ENCODE measurements at regions not wholly inside any gene's neighbourhood (a gene's known extent, or its start where the extent isn't known, plus 50 kb on each side); places are given as distances from the start of the nearest gene placed in this dataset.

DNA sequence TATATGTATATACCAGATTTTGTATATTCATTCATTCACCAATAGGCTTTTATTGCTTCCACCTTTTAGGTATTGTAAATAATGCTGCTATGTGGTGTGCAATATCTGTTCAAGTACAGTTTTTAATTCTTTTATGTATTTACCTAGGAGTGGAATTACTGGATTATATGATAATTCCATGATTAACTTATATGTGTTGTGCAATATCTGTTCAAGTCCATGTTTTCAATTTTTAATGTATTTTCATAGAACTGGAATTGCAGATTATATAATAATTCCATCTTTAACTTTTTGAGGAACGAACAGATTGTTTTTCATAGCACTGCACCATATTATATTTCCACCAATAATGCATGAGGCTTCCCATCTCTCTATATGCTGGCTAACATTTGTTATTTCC lies 50.6 kb upstream of the L3MBTL4 start:
- DNase-seq (ENCODE audit: low read depth), result no peak
- TF ChIP-seq, protein P1, sequence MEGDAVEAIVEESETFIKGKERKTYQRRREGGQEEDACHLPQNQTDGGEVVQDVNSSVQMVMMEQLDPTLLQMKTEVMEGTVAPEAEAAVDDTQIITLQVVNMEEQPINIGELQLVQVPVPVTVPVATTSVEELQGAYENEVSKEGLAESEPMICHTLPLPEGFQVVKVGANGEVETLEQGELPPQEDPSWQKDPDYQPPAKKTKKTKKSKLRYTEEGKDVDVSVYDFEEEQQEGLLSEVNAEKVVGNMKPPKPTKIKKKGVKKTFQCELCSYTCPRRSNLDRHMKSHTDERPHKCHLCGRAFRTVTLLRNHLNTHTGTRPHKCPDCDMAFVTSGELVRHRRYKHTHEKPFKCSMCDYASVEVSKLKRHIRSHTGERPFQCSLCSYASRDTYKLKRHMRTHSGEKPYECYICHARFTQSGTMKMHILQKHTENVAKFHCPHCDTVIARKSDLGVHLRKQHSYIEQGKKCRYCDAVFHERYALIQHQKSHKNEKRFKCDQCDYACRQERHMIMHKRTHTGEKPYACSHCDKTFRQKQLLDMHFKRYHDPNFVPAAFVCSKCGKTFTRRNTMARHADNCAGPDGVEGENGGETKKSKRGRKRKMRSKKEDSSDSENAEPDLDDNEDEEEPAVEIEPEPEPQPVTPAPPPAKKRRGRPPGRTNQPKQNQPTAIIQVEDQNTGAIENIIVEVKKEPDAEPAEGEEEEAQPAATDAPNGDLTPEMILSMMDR (IDR thresholded peaks at IDR 0.05; ENCODE audit: low read depth, low read length, missing control alignments), result no peak

DNA sequence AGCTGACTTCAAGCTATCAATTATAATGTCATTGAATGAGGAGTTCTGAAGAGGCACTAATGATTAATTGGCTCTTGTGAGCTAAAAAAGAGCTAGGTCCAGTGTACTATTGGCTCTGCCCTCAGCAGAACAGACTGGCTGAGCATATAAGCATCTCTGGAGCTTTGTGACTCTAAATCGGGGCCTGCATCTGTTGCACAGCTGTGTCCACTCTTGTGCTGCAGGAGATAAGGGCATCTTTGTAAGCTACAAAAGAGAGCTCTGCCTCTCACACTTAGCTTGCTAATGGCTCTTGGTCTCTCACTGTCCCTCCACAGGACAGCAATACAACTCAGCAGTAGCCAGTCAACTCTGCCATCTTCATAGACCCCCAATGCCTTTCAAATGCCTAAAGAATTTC lies 61.5 kb upstream of the L3MBTL4 start:
- TF ChIP-seq, protein P1 (IDR thresholded peaks at IDR 0.05; ENCODE audit: low read depth, low read length, missing control alignments), result no peak
- no peak for DNase-seq (ENCODE audit: low read depth)
- no peak overlapping the region for H3K4me3 ChIP-seq (ENCODE audit: low read depth, low read length)

More for the DNA sequence above, 50.6 kb upstream of the L3MBTL4 start:
- no peak overlapping the region for H3K4me3 ChIP-seq (ENCODE audit: low read depth, low read length)

DNA sequence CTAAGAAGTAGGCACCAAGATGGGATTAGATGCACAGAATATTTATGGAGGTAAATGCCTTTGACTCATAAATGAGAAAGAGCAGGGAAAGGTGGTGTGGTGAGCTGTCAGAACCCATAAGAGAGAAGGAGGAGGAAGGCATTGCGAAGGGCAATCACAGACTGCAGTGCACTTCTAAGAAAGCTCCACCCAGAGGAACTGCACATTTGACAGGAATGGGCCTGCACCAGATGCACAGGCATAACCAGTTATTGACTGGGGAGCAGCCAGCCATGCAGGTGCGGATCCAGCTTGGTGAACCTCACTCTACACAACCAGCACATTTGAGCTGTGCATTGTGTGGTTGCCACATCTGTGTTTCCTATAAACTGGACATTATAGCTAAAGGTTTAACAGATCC lies 62.2 kb upstream of the L3MBTL4 start:
- TF ChIP-seq, protein P1 (IDR thresholded peaks at IDR 0.05; ENCODE audit: low read depth, low read length, missing control alignments), result no peak
- no peak for DNase-seq (ENCODE audit: low read depth)
- no peak overlapping the region for H3K4me3 ChIP-seq (ENCODE audit: low read depth, low read length)

DNA sequence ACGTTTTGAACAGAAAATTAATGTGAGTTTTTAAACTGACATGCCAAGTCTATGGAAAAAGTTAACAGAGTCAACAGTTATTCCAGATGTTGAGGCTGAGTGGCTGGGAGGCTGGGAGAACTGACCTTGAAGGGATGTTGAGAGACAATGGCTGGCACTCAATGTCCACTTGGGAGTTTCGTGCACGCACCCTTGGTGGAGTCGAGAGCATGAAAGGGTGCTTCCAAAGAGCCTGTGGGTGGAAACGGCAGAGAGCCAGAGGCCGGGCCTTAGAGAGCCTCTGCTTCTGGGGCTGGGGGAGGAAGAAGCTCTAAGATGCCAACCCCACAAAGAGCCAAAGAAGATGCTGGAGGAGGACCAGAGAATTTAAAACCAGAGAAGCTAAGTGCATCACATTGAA lies 63.4 kb upstream of the L3MBTL4 start:
- DNase-seq (ENCODE audit: low read depth), result no peak

DNA sequence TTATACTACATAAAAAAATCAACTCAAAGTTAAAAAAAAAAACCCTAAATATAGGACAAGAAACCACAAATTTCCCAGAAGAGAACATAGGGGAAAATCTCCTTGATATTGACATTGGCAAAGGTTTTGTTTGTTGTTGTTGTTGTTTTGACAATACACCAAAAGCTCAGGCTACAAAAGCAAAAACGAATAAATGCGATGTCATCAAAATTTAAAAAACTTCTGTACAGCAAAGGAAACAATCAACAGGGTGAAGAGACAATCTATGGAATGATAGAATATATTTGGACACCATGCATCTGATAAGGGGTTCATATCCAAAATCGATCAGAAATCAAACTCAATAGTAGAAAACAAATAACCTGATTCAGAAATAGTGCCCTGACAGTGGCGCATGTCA lies 65.0 kb upstream of the L3MBTL4 start:
- H3K4me3 ChIP-seq (ENCODE audit: low read depth, low read length), result no peak overlapping the region
- no peak for DNase-seq (ENCODE audit: low read depth)
- TF ChIP-seq, protein P1 (IDR thresholded peaks at IDR 0.05; ENCODE audit: low read depth, low read length, missing control alignments), result no peak

More for the DNA sequence above, 63.4 kb upstream of the L3MBTL4 start:
- TF ChIP-seq, protein P1 (IDR thresholded peaks at IDR 0.05; ENCODE audit: low read depth, low read length, missing control alignments), result no peak
- H3K4me3 ChIP-seq (ENCODE audit: low read depth, low read length), result no peak overlapping the region

DNA sequence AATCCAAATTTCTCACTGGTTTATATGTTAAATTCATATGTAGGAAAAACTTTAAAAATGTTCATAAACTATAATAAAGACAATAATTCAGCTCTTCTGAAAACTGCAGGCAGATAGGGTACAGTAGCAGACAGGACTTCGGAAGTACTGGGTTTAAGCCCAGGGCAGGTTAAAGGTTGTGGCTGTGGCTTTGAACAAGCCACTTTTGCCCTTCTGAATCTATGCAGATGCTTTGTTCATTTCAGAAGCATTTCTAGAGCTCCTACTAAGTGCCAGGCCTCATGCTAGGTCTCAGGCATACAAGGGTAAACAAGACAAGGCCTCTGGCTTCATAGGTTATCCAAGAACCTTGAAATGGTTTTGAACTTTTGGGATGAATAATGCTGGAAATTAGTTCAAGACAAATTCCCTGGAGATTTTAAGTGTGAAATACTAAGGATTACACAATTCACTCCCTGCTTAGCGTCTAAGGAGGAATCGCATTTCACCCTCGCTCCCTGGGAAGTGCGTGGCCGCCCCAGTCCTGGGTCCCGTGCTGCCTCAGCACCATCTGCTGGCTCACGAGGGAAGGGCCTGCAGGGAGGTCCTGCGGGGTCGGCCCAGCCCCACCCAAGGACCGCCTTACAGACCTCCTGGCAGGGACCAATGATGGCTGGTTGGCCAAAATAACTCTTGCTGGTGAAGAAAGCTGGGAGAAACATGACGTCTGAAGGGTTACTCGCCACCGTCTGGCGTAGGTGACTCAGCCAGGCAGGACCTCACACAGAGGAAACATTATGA lies 67.7 kb upstream of the L3MBTL4 start:
- TF ChIP-seq, protein P1 (IDR thresholded peaks at IDR 0.05; ENCODE audit: low read depth, low read length, missing control alignments), result peak; percentile 76
- DNase-seq (ENCODE audit: low read depth), result peak; percentile 2
- no peak overlapping the region for H3K4me3 ChIP-seq (ENCODE audit: low read depth, low read length)

DNA sequence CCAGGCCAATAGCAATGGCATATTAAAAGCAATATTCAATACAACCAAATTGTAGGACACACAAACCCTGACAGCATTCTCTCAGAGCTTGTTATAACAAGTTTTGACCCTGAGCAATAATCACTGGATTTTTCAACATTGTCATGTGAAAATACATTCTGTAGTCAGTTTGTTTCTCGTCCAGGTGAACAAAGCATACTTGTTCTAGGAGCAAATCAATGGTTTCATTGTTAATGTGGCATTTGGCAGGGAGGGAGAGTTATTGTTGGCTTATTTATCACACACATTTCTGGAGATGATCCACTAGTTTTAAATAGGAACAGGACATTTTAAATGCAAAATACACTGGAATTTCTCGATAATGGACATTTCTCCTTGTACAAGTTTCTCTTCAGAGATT lies 69.9 kb upstream of the L3MBTL4 start:
- no peak overlapping the region for H3K4me3 ChIP-seq (ENCODE audit: low read depth, low read length)
- TF ChIP-seq, protein P1 (IDR thresholded peaks at IDR 0.05; ENCODE audit: low read depth, low read length, missing control alignments), result no peak
- no peak for DNase-seq (ENCODE audit: low read depth)

Measured in GM12864 (cell line).